NCI-H146 (cell line): ENCODE measurements at regions not wholly inside any gene's neighbourhood (a gene's known extent, or its start where the extent isn't known, plus 50 kb on each side); places are given as distances from the start of the nearest gene placed in this dataset.
"Not testable (repeated sequence)": the region's sequence is repeated elsewhere in the genome, so short reads cannot be mapped to it uniquely, and the experiment has no call there.

ENCODE experiments used
- DNase-seq: peaks from one replicate; lab custom pipeline; 2025; lab: John Stamatoyannopoulos, UW

GRCh38 chr3:132987396-132987795 is 50.8 kb upstream of the TMEM108 start:
- DNase-seq, result no peak

- DNase-seq, result no peak
Observed at GRCh38 chr3:132984181-132984580, 54.0 kb upstream of the TMEM108 start.

GRCh38 chr3:132983143-132983770 is 54.9 kb upstream of the TMEM108 start:
- no peak for DNase-seq

- DNase-seq, result no peak
Observed at GRCh38 chr3:132981719-132982118, 56.5 kb upstream of the TMEM108 start.

- no peak for DNase-seq
Observed at GRCh38 chr3:132980102-132980501, 58.1 kb upstream of the TMEM108 start.

GRCh38 chr3:132979606-132980005 is 58.6 kb upstream of the TMEM108 start:
- DNase-seq, result no peak

- DNase-seq, result not testable (repeated sequence)
Observed at GRCh38 chr3:132978946-132979345, 59.2 kb upstream of the TMEM108 start.

GRCh38 chr3:132978464-132978863 is 59.7 kb upstream of the TMEM108 start:
- no peak for DNase-seq

- DNase-seq, result no peak
Observed at GRCh38 chr3:132974097-132974496, 64.1 kb upstream of the TMEM108 start.

- no peak for DNase-seq
Observed at GRCh38 chr3:132973441-132973840, 64.8 kb upstream of the TMEM108 start.

GRCh38 chr3:132972333-132972732 is 65.9 kb upstream of the TMEM108 start:
- no peak for DNase-seq

- no peak for DNase-seq
Observed at GRCh38 chr3:132966374-132966773, 71.8 kb upstream of the TMEM108 start.

GRCh38 chr3:132964266-132964665 is 73.9 kb upstream of the TMEM108 start:
- DNase-seq, result no peak

GRCh38 chr3:132963786-132964185 is 74.4 kb upstream of the TMEM108 start:
- DNase-seq, result no peak

- no peak for DNase-seq
Observed at GRCh38 chr3:132961991-132962390, 76.2 kb upstream of the TMEM108 start.

- no peak for DNase-seq
Observed at GRCh38 chr3:132953683-132954082, 84.5 kb upstream of the TMEM108 start.

- no peak for DNase-seq
Observed at GRCh38 chr3:132927896-132928295, 110.3 kb upstream of the TMEM108 start.

- DNase-seq, result no peak
Observed at GRCh38 chr3:132926098-132926497, 112.1 kb upstream of the TMEM108 start.

- DNase-seq, result no peak
Observed at GRCh38 chr3:132925256-132925930, 112.8 kb upstream of the TMEM108 start.

- DNase-seq, result no peak
Observed at GRCh38 chr3:132916096-132916495, 122.1 kb upstream of the TMEM108 start.

- peak; percentile 22 for DNase-seq
Observed at GRCh38 chr3:132912416-132912753, 125.8 kb upstream of the TMEM108 start.

- no peak for DNase-seq
Observed at GRCh38 chr3:132911741-132912415, 126.3 kb upstream of the TMEM108 start.

- DNase-seq, result no peak
Observed at GRCh38 chr3:132907293-132907692, 130.9 kb upstream of the TMEM108 start.
